ENCODE measurements at regions not wholly inside any gene's neighbourhood (a gene's known extent, or its start where the extent isn't known, plus 50 kb on each side); places are given as distances from the start of the nearest gene placed in this dataset.

GRCh38 chr10:51004776-51005175 lies 69.5 kb upstream of the PRKG1 start:
- intact Hi-C loops (cut with micrococcal nuclease; ENCODE audit: unreplicated experiment) (no loop called here), in situ Hi-C loops (cut with HindIII; ENCODE audit: extremely low pct_ligation_motif_present, low pct_unique_long_range_greater_than_20kb) (loop anchor here (25.0 kb wide), 1 partner anchor 1208 kb away; no protein-coding TSS in a partner anchor)
- Histone ChIP-seq H3K4me3 (replicated peaks in 1 of 3; ENCODE audit: insufficient read depth in 1 of 3, low read depth in 2 of 3, low read length in 3 of 3) (no peak overlapping the region), H3K79me2 (ENCODE audit: insufficient read depth, low read length) (no peaks in the 10 kb centered on the region), H3K27me3 (ENCODE audit: control insufficient read depth in 1 of 2, insufficient read depth in 2 of 2, low read length in 2 of 2) (peaks cover 0 to 13% of the 10 kb centered on the region in 2 experiments; a peak in 3 of 5 replicates), H3K4me2 (ENCODE audit: low read depth, low read length) (no peak overlapping the region), H3K36me3 (replicated peaks in 1 of 2; ENCODE audit: control insufficient read depth in 1 of 2, insufficient read depth in 2 of 2, low read length in 2 of 2) (no peaks in the 10 kb centered on the region), H3K27ac (ENCODE audit: extremely low read length, insufficient read depth, low read length) (no peak overlapping the region), H4K20me1 (ENCODE audit: insufficient read depth, low read length) (no peaks in the 10 kb centered on the region), H3K9ac (ENCODE audit: insufficient read depth, low read depth, low read length) (no peak overlapping the region), H3K4me1 (ENCODE audit: insufficient read depth, low read length) (no peaks in the 10 kb centered on the region), H3K9me3 (ENCODE audit: low read length) (no peaks in the 10 kb centered on the region), H2AFZ (ENCODE audit: low read length) (no peak overlapping the region)
- BruUV-seq (replicated peaks) = no TSS peak
- no peak for TF ChIP-seq MAFG (CRISPR knock-in tag; IDR thresholded peaks at IDR 0.05)
- TF ChIP-seq ZNF746 (CRISPR knock-in tag; IDR thresholded peaks at IDR 0.05) = no peak
- POLR2A ChIA-PET = no interaction called here
- ATAC-seq = no peak
- no peak for DNase-seq (ENCODE audit: low spot score)
- under 1% methylated on average over 3 of the region's 3 CpGs for WGBS (ENCODE audit: low lambda C conversion rate)
- FAIRE-seq = no peak
- CTCF ChIA-PET (ENCODE audit: low intra/inter-chr PET ratio, low total read pairs) = no interaction called here

- ATAC-seq = no peak
- TF ChIP-seq ZGPAT (CRISPR knock-in tag; IDR thresholded peaks at IDR 0.05) (no peak), ZSCAN5A (CRISPR knock-in tag; IDR thresholded peaks at IDR 0.05; ENCODE audit: borderline replicate concordance) (no peak), ZNF407 (CRISPR knock-in tag; IDR thresholded peaks at IDR 0.05; ENCODE audit: not compliant biosample characterization) (no peak), SP140L (CRISPR knock-in tag; IDR thresholded peaks at IDR 0.05; ENCODE audit: borderline replicate concordance) (no peak)
Observed at GRCh38 chr10:51005551-51005950, 68.7 kb upstream of the PRKG1 start.

More at GRCh38 chr10:51005551-51005950, 68.7 kb upstream of the PRKG1 start:
- H2AFZ ChIP-seq (ENCODE audit: low read length) = no peak overlapping the region
- 6% methylated on average over 4 of the region's 4 CpGs for WGBS (ENCODE audit: low lambda C conversion rate)
- no peak for DNase-seq (ENCODE audit: low spot score)
- intact Hi-C loops (cut with micrococcal nuclease; ENCODE audit: unreplicated experiment) (no loop called here), in situ Hi-C loops (cut with HindIII; ENCODE audit: extremely low pct_ligation_motif_present, low pct_unique_long_range_greater_than_20kb) (loop anchor here (25.0 kb wide), 1 partner anchor 1207 kb away; no protein-coding TSS in a partner anchor)
- H3K4me2 ChIP-seq (ENCODE audit: low read depth, low read length) = no peak overlapping the region
- H3K9ac ChIP-seq (ENCODE audit: insufficient read depth, low read depth, low read length) = no peak overlapping the region
- H4K20me1 ChIP-seq (ENCODE audit: insufficient read depth, low read length) = no peaks in the 10 kb centered on the region
- H3K4me1 ChIP-seq (ENCODE audit: insufficient read depth, low read length) = no peaks in the 10 kb centered on the region
- ChIA-PET CTCF (ENCODE audit: low intra/inter-chr PET ratio, low total read pairs) (no interaction called here), POLR2A (no interaction called here)
- peaks cover 0 to 13% of the 10 kb centered on the region in 2 experiments; a peak in 3 of 5 replicates for H3K27me3 ChIP-seq (ENCODE audit: control insufficient read depth in 1 of 2, insufficient read depth in 2 of 2, low read length in 2 of 2)
- no peak overlapping the region for H3K4me3 ChIP-seq (replicated peaks in 1 of 3; ENCODE audit: insufficient read depth in 1 of 3, low read depth in 2 of 3, low read length in 3 of 3)
- no peak for FAIRE-seq
- H3K27ac ChIP-seq (ENCODE audit: extremely low read length, insufficient read depth, low read length) = no peak overlapping the region
- H3K9me3 ChIP-seq (ENCODE audit: low read length) = no peaks in the 10 kb centered on the region
- H3K79me2 ChIP-seq (ENCODE audit: insufficient read depth, low read length) = no peaks in the 10 kb centered on the region
- no TSS peak for BruUV-seq (replicated peaks)
- H3K36me3 ChIP-seq (replicated peaks in 1 of 2; ENCODE audit: control insufficient read depth in 1 of 2, insufficient read depth in 2 of 2, low read length in 2 of 2) = no peaks in the 10 kb centered on the region
